ENCODE measurements at regions not wholly inside any gene's neighbourhood (a gene's known extent, or its start where the extent isn't known, plus 50 kb on each side); places are given as distances from the start of the nearest gene placed in this dataset.
"Not testable (repeated sequence)": the region's sequence is repeated elsewhere in the genome, so short reads cannot be mapped to it uniquely, and the experiment has no call there.

GRCh38 chr3:69491975-69492374 is 106.1 kb upstream of the FRMD4B start:
- Mint-ChIP-seq H3K4me1 (no peaks in the 10 kb centered on the region), H3K27me3 (peaks cover 0 to 7% of the 10 kb centered on the region in 2 donors), H3K9me3 (peaks cover 0 to 2% (median 0%) of the 10 kb centered on the region in 5 donors), H3K4me3 (no peak overlapping the region), H3K27ac (no peak overlapping the region), H3K36me3 (no peaks in the 10 kb centered on the region)
- H3K27me3 ChIP-seq (ENCODE audit: insufficient read depth, low read length, poor library complexity, severe bottlenecking), result no peaks in the 10 kb centered on the region
- H3K36me3 ChIP-seq (ENCODE audit: insufficient read depth, low read length), result no peaks in the 10 kb centered on the region
- no peak overlapping the region for H3K4me3 ChIP-seq (ENCODE audit: low read length)
- DNase-seq, result no peak
- no peaks in the 10 kb centered on the region for H3K4me1 ChIP-seq (ENCODE audit: insufficient read depth, low read length)
- ChIA-PET POLR2A (no interaction called here), CTCF (no interaction called here)
- no peaks in the 10 kb centered on the region for H3K9me3 ChIP-seq (ENCODE audit: low read length)
- H3K27ac ChIP-seq (ENCODE audit: low read depth, low read length), result no peak overlapping the region

- H3K4me1 Mint-ChIP-seq, result no peaks in the 10 kb centered on the region
- H3K4me1 ChIP-seq (ENCODE audit: insufficient read depth, low read length), result no peaks in the 10 kb centered on the region
- H3K36me3 Mint-ChIP-seq, result no peaks in the 10 kb centered on the region
- H3K27me3 ChIP-seq (ENCODE audit: insufficient read depth, low read length, poor library complexity, severe bottlenecking), result no peaks in the 10 kb centered on the region
- POLR2A ChIA-PET, result no interaction called here
- H3K9me3 ChIP-seq (ENCODE audit: low read length), result no peaks in the 10 kb centered on the region
- H3K9me3 Mint-ChIP-seq, result peaks cover 0 to 2% (median 0%) of the 10 kb centered on the region in 5 donors
- no peak overlapping the region for H3K4me3 Mint-ChIP-seq
- H3K27ac Mint-ChIP-seq, result no peak overlapping the region
- H3K4me3 ChIP-seq (ENCODE audit: low read length), result no peak overlapping the region
- DNase-seq, result no peak
- H3K27ac ChIP-seq (ENCODE audit: low read depth, low read length), result no peak overlapping the region
- CTCF ChIA-PET, result no interaction called here
- H3K27me3 Mint-ChIP-seq, result peaks cover 0 to 15% of the 10 kb centered on the region in 2 donors
- no peaks in the 10 kb centered on the region for H3K36me3 ChIP-seq (ENCODE audit: insufficient read depth, low read length)
Observed at GRCh38 chr3:69490971-69491370, 105.1 kb upstream of the FRMD4B start.

- no peak overlapping the region for H3K4me3 ChIP-seq (ENCODE audit: low read length)
- H3K9me3 Mint-ChIP-seq, result peaks cover 0 to 2% (median 0%) of the 10 kb centered on the region in 5 donors
- no peak overlapping the region for H3K4me3 Mint-ChIP-seq
- peaks cover 0 to 18% of the 10 kb centered on the region in 2 donors for H3K27me3 Mint-ChIP-seq
- no peaks in the 10 kb centered on the region for H3K36me3 ChIP-seq (ENCODE audit: insufficient read depth, low read length)
- ChIA-PET CTCF (no interaction called here), POLR2A (no interaction called here)
- no peaks in the 10 kb centered on the region for H3K9me3 ChIP-seq (ENCODE audit: low read length)
- H3K4me1 ChIP-seq (ENCODE audit: insufficient read depth, low read length), result no peaks in the 10 kb centered on the region
- H3K27ac ChIP-seq (ENCODE audit: low read depth, low read length), result no peak overlapping the region
- no peak overlapping the region for H3K27ac Mint-ChIP-seq
- no peak for DNase-seq
- no peaks in the 10 kb centered on the region for H3K36me3 Mint-ChIP-seq
- H3K4me1 Mint-ChIP-seq, result no peaks in the 10 kb centered on the region
- H3K27me3 ChIP-seq (ENCODE audit: insufficient read depth, low read length, poor library complexity, severe bottlenecking), result no peaks in the 10 kb centered on the region
Observed at GRCh38 chr3:69490235-69490634, 104.3 kb upstream of the FRMD4B start.

- Mint-ChIP-seq H3K9me3 (no peaks in the 10 kb centered on the region), H3K36me3 (no peaks in the 10 kb centered on the region), H3K4me3 (no peak overlapping the region), H3K4me1 (no peaks in the 10 kb centered on the region), H3K27me3 (peaks cover 4 to 26% of the 10 kb centered on the region in 2 donors), H3K27ac (no peak overlapping the region)
- no peak overlapping the region for H3K4me3 ChIP-seq (ENCODE audit: low read length)
- DNase-seq, result no peak
- ChIA-PET POLR2A (no interaction called here), CTCF (no interaction called here)
- no peaks in the 10 kb centered on the region for H3K27me3 ChIP-seq (ENCODE audit: insufficient read depth, low read length, poor library complexity, severe bottlenecking)
- H3K9me3 ChIP-seq (ENCODE audit: low read length), result no peaks in the 10 kb centered on the region
- no peak overlapping the region for H3K27ac ChIP-seq (ENCODE audit: low read depth, low read length)
- no peaks in the 10 kb centered on the region for H3K36me3 ChIP-seq (ENCODE audit: insufficient read depth, low read length)
- H3K4me1 ChIP-seq (ENCODE audit: insufficient read depth, low read length), result no peaks in the 10 kb centered on the region
Observed at GRCh38 chr3:69488026-69488425, 102.1 kb upstream of the FRMD4B start.

- Histone ChIP-seq H3K4me1 (ENCODE audit: insufficient read depth, low read length) (no peaks in the 10 kb centered on the region), H3K9me3 (ENCODE audit: low read length) (no peaks in the 10 kb centered on the region), H3K36me3 (ENCODE audit: insufficient read depth, low read length) (no peaks in the 10 kb centered on the region), H3K27me3 (ENCODE audit: insufficient read depth, low read length, poor library complexity, severe bottlenecking) (no peaks in the 10 kb centered on the region), H3K4me3 (ENCODE audit: low read length) (no peak overlapping the region), H3K27ac (ENCODE audit: low read depth, low read length) (no peak overlapping the region)
- H3K4me1 Mint-ChIP-seq, result no peaks in the 10 kb centered on the region
- H3K4me3 Mint-ChIP-seq, result no peak overlapping the region
- H3K27ac Mint-ChIP-seq, result no peak overlapping the region
- no peak for DNase-seq
- peaks cover 0 to 2% (median 0%) of the 10 kb centered on the region in 5 donors for H3K9me3 Mint-ChIP-seq
- POLR2A ChIA-PET, result no interaction called here
- CTCF ChIA-PET, result no interaction called here
- H3K36me3 Mint-ChIP-seq, result no peaks in the 10 kb centered on the region
- peaks cover 10 to 41% of the 10 kb centered on the region in 2 donors for H3K27me3 Mint-ChIP-seq
Observed at GRCh38 chr3:69485489-69485888, 99.6 kb upstream of the FRMD4B start.

GRCh38 chr3:69484507-69485393 is 98.9 kb upstream of the FRMD4B start:
- no peak for DNase-seq
- ChIA-PET CTCF (no interaction called here), POLR2A (no interaction called here)
- no peak overlapping the region for H3K4me3 Mint-ChIP-seq
- no peaks in the 10 kb centered on the region for H3K36me3 ChIP-seq (ENCODE audit: insufficient read depth, low read length)
- H3K9me3 Mint-ChIP-seq, result peaks cover 0 to 2% (median 0%) of the 10 kb centered on the region in 5 donors
- H3K27ac ChIP-seq (ENCODE audit: low read depth, low read length), result no peak overlapping the region
- no peaks in the 10 kb centered on the region for H3K36me3 Mint-ChIP-seq
- H3K27me3 ChIP-seq (ENCODE audit: insufficient read depth, low read length, poor library complexity, severe bottlenecking), result no peaks in the 10 kb centered on the region
- no peak overlapping the region for H3K4me3 ChIP-seq (ENCODE audit: low read length)
- no peaks in the 10 kb centered on the region for H3K9me3 ChIP-seq (ENCODE audit: low read length)
- H3K4me1 ChIP-seq (ENCODE audit: insufficient read depth, low read length), result no peaks in the 10 kb centered on the region
- peaks cover 10 to 41% of the 10 kb centered on the region in 2 donors for H3K27me3 Mint-ChIP-seq
- no peaks in the 10 kb centered on the region for H3K4me1 Mint-ChIP-seq
- H3K27ac Mint-ChIP-seq, result no peak overlapping the region

- Mint-ChIP-seq H3K4me1 (no peaks in the 10 kb centered on the region), H3K36me3 (no peaks in the 10 kb centered on the region), H3K9me3 (peaks cover 0 to 2% (median 0%) of the 10 kb centered on the region in 5 donors), H3K27me3 (peaks cover 10 to 41% of the 10 kb centered on the region in 2 donors), H3K4me3 (no peak overlapping the region), H3K27ac (no peak overlapping the region)
- H3K27me3 ChIP-seq (ENCODE audit: insufficient read depth, low read length, poor library complexity, severe bottlenecking), result no peaks in the 10 kb centered on the region
- POLR2A ChIA-PET, result no interaction called here
- no peaks in the 10 kb centered on the region for H3K36me3 ChIP-seq (ENCODE audit: insufficient read depth, low read length)
- no peak overlapping the region for H3K27ac ChIP-seq (ENCODE audit: low read depth, low read length)
- CTCF ChIA-PET, result no interaction called here
- no peak for DNase-seq
- H3K4me3 ChIP-seq (ENCODE audit: low read length), result no peak overlapping the region
- H3K4me1 ChIP-seq (ENCODE audit: insufficient read depth, low read length), result no peaks in the 10 kb centered on the region
- no peaks in the 10 kb centered on the region for H3K9me3 ChIP-seq (ENCODE audit: low read length)
Observed at GRCh38 chr3:69483449-69483848, 97.6 kb upstream of the FRMD4B start.

- H3K27ac Mint-ChIP-seq; H3K4me3 Mint-ChIP-seq; H3K36me3 ChIP-seq (ENCODE audit: insufficient read depth, low read length); H3K9me3 Mint-ChIP-seq; H3K9me3 ChIP-seq (ENCODE audit: low read length); H3K4me3 ChIP-seq (ENCODE audit: low read length); H3K4me1 ChIP-seq (ENCODE audit: insufficient read depth, low read length); POLR2A ChIA-PET; H3K27me3 ChIP-seq (ENCODE audit: insufficient read depth, low read length, poor library complexity, severe bottlenecking); CTCF ChIA-PET; H3K4me1 Mint-ChIP-seq; H3K36me3 Mint-ChIP-seq; H3K27ac ChIP-seq (ENCODE audit: low read depth, low read length); DNase-seq: not testable (repeated sequence)
- peaks cover 10 to 31% of the 10 kb centered on the region in 2 donors for H3K27me3 Mint-ChIP-seq
Observed at GRCh38 chr3:69480986-69481385, 95.1 kb upstream of the FRMD4B start.

All from CD8-positive, alpha-beta memory T cell (primary cell).